HG03354 (cell line): ENCODE measurements at regions not wholly inside any gene's neighbourhood (a gene's known extent, or its start where the extent isn't known, plus 50 kb on each side); places are given as distances from the start of the nearest gene placed in this dataset.

Experiments used
- ATAC-seq: cut with Tn5 transposase; IDR thresholded peaks from one replicate; pipeline ENCODE4 v1.9.1; 2021; ENCODE audit warnings: mild to moderate bottlenecking; ENCODE audit not compliant: unreplicated experiment, poor library complexity, severe bottlenecking

DNA sequence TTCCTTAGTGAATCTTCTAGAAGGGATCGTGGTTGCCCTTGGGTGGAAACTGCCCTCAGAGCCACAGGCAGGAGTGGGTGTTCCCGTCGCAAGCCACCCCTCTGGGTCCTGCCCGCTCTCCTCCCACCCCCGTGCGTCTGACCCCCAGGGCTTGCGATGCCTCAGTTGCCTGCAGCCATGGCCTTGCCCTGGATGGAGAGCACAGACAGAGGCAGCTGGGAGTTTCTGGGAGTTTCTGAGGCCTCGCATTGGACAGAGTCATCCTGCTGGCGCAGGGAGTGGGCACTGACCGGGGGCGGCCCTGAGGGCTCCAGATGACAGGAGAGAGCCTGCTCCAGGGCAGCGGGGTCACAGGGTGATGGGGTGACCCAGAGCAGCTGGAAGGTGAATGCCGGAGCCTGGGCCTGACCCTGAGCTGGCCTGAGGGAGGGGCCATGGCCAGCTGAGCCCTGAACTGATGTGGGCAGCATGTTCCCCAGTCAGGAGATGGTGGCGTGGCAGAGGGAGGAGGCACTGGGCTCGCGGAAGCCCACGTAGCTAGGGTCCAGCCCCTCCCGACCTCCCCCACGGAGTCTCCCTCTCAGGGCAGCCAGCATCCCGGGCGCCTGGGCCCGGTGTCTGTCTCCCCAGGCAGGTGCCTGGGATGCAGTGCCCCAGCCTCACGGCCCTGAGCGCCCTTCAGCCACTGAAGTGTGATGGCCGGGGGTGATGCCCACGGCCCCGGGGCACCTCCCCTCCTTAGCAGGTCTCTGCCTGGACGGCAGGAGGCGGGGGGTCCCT lies 1236.2 kb downstream of the BRD1 start:
- no peak for ATAC-seq

DNA sequence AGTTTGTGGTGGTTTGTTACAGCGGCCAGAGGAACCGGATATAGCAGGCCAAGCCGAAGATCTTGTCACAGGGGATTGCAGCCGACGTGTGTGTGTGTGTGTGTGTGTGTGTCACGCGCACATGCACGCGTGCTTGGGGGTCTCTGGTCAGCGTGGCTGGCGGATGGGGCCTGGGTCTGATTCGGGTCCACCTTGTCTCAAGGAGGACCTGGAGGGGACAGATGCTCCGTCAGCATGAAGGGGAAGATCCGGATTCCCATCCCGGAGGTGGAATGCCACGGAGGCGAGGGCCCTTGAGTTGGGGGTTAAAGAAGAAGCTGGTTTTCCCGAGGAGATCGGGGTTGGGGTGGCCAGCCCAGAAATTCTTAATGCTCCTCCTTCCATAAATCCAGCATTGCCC lies 1237.8 kb downstream of the BRD1 start:
- no peak for ATAC-seq

DNA sequence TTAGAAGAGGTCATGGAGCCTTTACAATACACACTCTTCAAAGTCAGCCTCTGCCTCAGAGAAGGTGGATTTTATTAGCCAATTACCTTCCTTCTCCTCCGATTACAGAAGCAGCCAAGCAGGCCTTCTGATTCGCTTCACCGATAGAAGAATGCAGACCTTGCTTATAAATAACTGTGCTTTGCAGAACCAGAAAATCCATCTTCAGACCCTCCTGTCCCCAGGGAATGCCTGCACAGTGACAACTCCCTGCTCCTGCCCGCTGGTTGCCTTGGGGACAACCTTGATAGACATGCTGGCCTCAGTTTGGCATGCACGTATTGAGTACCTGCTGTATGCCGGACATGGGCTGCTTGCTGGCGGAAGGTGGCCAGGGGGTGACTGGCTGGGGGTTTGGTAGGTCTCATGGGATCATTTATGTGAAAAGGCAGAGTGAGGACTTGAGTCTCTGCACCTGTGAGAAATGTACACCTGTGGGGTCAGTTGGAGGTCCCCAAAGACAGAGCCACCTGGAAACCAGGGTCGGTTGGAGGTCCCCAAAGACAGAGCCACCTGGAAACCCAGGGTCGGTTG lies 1238.7 kb downstream of the BRD1 start:
- no peak for ATAC-seq

DNA sequence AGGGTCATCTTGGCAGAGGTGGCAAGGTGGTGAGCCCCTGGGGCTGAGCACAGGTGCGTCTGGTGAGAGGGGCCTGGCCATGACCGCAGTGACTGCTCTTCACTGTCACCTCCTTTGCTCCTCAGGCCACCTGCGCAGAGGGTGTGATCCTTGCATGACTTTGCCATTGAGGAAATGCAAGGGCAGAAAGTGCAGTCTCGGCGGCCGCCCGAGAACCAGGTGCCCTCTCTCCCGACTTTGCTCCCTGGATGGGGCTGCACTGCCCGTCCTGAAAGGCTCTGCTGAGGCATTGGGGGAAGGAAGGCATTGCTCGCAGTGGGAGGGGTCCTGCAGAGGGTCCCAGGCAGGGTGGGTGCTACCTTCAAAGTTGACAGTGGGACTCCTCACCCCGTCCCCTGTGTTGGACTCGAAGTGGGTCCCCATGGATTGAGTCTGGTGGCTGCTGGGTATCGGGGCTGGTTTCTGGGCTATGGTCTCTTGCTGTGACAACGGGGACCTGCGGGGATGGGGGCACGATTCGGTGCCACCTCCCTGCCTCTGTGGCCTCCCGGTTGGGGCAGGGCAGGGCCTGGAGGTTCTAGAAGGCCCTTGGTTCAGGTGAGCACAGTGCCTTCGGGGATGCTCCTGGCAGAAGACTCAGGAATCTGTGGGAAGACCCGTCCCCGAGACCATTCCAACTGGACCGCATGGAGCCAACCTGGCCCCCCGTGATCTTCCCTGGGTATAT lies 1239.4 kb downstream of the BRD1 start:
- ATAC-seq: no peak

DNA sequence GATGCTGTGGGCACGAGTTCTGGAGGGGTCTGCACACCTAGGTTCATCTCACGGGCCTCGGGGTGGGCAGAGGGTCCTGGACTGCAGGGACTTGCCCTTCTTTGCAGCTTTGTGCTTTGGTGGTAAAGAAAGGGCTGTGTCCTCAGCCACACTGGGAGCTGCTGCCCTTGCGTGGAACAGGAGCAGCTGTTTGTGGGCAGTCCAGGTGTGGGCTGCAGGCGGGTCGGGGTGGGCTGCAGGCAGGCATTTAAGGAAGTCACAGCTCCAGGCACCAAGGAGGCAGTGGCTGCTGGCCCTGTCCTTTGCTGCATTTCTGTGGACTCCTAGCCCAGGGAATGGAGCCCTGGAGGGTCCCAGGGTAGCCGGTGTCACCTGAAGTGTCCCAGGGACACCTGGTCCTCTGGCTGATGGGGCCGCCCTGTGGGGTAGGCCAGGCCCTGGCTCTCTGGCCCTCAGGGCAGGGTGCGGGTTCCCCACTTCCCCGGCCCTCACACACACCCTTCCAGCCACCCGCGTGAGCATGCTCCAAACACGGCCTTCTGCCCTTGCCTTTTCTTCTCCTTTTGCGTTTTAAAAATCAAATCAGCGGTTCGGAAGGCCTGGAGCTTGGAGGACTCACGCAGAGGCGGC lies 1240.3 kb downstream of the BRD1 start:
- ATAC-seq: no peak

DNA sequence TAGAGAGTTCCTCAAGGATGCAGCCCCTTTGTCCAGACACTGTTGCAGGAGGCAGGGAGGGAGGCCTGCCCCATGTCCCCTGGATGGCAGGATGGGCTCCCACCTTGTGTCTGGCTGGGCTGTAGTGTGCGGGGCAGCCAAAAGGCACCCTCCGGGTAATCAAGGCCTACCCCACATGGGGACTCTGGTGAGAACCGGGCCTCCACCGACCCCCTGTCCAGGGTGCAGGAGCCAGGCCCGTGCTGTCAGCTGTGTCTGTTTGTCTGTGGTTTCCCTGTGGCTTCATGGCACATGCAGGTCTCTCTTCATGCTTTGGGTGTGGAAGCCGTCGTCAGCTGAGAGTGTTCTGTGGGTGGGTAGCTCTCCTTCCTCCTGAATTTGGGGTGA lies 1240.9 kb downstream of the BRD1 start:
- no peak for ATAC-seq

DNA sequence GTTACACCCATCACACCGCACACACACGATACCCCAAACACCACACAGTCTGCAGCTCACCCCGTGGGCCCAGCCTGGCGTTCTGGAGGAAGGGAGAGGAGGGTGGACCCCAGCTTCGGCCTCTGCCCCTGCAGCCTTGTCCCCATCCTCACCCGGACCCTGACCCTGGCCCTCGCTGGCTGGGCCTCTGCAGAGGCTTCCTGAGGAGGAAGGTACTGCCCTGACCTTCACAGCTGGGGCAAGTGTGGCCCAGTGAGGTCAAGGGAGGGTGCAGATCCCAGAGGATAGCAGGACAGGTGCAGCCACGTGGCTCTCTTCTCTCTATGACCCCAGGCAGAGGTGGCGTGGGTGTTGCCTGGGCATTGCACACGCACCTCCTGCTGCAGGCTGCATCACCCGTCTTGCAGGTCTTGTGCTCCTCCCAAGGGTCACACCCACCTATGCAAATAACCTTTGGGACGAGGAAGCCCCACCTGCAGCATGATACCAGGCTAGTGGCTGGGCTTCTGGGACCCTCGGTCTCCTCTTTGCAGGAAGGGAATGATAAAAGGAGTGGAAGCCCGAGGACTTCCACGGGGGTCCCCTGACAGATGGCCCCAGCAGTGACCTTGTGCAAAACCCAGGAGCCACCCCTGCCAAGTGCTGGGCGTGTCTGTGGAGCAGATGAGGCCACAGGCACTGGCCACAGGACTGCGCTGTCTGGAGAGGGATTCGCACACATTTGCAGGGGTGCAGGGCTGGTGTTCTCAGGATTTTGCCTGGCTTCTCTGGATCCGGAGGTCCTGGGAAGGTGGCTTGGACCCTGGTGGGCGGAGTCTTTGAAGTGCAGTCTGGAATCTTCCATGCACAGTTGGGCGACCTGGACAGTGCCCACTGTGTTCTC lies 1241.5 kb downstream of the BRD1 start:
- no peak for ATAC-seq

DNA sequence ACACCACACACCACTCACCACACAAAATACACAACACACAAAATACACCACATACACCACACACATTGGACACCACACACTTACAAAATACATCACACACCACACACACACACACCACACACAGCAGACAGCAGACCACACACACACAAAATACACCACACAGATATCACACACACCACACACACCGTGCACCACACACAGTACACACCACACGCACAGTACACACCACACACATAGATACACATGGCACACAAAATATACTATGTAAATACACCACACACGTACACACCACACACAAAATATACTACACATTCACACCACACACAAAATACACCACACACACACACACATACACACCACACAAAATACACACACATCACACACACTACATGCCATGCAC lies 1243.5 kb downstream of the BRD1 start:
- ATAC-seq: no peak

- ATAC-seq: no peak
Observed at GRCh38 chr22:48581796-48582469, 1245.7 kb downstream of the BRD1 start.

- ATAC-seq: no peak
Observed at GRCh38 chr22:48581205-48581766, 1246.4 kb downstream of the BRD1 start.

GRCh38 chr22:48580481-48580970 lies 1247.1 kb downstream of the BRD1 start:
- no peak for ATAC-seq

GRCh38 chr22:48579928-48580309 lies 1247.8 kb downstream of the BRD1 start:
- ATAC-seq: no peak

- ATAC-seq: no peak
Observed at GRCh38 chr22:48579043-48579927, 1248.4 kb downstream of the BRD1 start.

GRCh38 chr22:48578138-48579042 lies 1249.3 kb downstream of the BRD1 start:
- no peak for ATAC-seq

GRCh38 chr22:48577691-48578090 lies 1250.0 kb downstream of the BRD1 start:
- ATAC-seq: no peak

DNA sequence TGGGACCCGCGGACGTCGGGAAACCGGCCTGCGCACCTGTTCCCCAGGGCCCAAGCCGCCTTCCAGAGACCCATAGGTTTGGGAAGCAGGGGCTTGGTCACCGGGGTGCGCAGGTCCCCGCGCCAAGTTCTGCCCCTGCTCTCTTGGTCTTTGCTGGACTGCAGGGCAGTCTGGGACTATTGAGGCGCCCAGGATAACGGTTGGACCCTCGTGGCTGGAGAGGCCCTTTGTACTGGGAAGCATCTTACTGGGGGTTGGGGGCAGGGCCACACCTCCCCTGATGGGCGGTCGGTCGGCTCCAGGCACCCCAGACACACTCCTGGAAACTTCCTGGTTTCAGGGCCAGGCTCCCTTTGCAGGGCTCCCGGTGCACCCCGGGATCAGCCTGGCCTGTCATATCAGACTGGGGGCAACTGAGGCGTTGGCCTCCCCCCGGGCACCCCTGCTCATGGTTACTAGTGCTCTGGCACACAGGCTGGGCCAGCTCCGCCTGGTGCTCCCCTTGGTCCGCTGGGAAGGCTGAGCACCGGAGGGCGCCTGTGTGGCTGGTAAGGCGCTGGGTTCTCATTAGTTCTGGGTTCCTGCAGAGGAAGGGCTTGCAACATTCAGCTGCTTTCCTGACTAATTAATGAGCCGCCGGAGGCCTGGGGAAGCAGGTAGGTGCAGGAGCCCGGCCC lies 1250.5 kb downstream of the BRD1 start:
- ATAC-seq: no peak
